Neural progenitor cell (in vitro differentiated cells): ENCODE measurements at regions not wholly inside any gene's neighbourhood (a gene's known extent, or its start where the extent isn't known, plus 50 kb on each side); places are given as distances from the start of the nearest gene placed in this dataset.
"Not testable (repeated sequence)": the region's sequence is repeated elsewhere in the genome, so short reads cannot be mapped to it uniquely, and the experiment has no call there.

Experiments
- DNase-seq: peaks from one replicate; pipeline ENCODE4 v3.0.0-alpha.2; 2016; ENCODE audit warnings: low spot score
- H2AFZ ChIP-seq: fragments of 200-600 bp; sonication (generic); replicated peaks from 2 replicates; pipeline ENCODE4 v1.6.1; 2016; ENCODE audit warnings: antibody characterized with exemption
- H3F3A ChIP-seq: fragments of 200-600 bp; sonication (generic); 2 replicates; pipeline ENCODE4 v1.6.1; 2016; ENCODE audit warnings: antibody characterized with exemption, low read depth
- H3K27ac ChIP-seq: fragments of 200-600 bp; sonication (generic); 2 replicates; pipeline ENCODE4 v1.5.1; 2016; ENCODE audit warnings: mild to moderate bottlenecking
- H3K27me3 ChIP-seq: fragments of 200-600 bp; sonication (generic); 2 replicates; pipeline ENCODE4 v1.6.1; 2016; ENCODE audit warnings: mild to moderate bottlenecking, moderate library complexity
- H3K36me3 ChIP-seq: fragments of 200-600 bp; sonication (generic); 2 replicates; pipeline ENCODE4 v1.5.1; 2016
- H3K4me1 ChIP-seq: fragments of 200-600 bp; sonication (generic); 2 replicates; pipeline ENCODE4 v1.6.1; 2016; ENCODE audit warnings: mixed run types
- H3K4me2 ChIP-seq: fragments of 200-600 bp; sonication (generic); 2 replicates; pipeline ENCODE4 v1.6.1; 2016
- H3K4me3 ChIP-seq: fragments of 200-600 bp; sonication (generic); 2 replicates; pipeline ENCODE4 v1.5.1; 2016
- H3K79me2 ChIP-seq: fragments of 200-600 bp; sonication (generic); 2 replicates; pipeline ENCODE4 v1.6.1; 2016; ENCODE audit warnings: low read depth
- H3K9ac ChIP-seq: fragments of 200-600 bp; sonication (generic); 2 replicates; pipeline ENCODE4 v1.6.1; 2016
- H3K9me3 ChIP-seq: fragments of 200-600 bp; sonication (generic); 2 replicates; pipeline ENCODE4 v1.5.1; 2016; ENCODE audit warnings: low read depth
- H4K20me1 ChIP-seq: fragments of 200-600 bp; sonication (generic); 2 replicates; pipeline ENCODE4 v1.6.1; 2016; ENCODE audit warnings: low read depth
- H3K27ac Mint-ChIP-seq: 3 replicates; pipeline ENCODE4 v1.8.0; 2021; ENCODE audit warnings: mixed read lengths
- H3K27me3 Mint-ChIP-seq: 2 replicates; pipeline ENCODE4 v1.8.0; 2022; ENCODE audit warnings: low read depth, mild to moderate bottlenecking, inconsistent platforms, moderate library complexity, mixed read lengths; ENCODE audit not compliant: insufficient read depth
- H3K36me3 Mint-ChIP-seq: 3 replicates; pipeline ENCODE4 v1.8.0; 2021; ENCODE audit warnings: mixed read lengths
- H3K4me1 Mint-ChIP-seq: 3 replicates; pipeline ENCODE4 v1.8.0; 2021; ENCODE audit warnings: mixed read lengths
- H3K4me3 Mint-ChIP-seq: 3 replicates; pipeline ENCODE4 v1.8.0; 2021; ENCODE audit warnings: mild to moderate bottlenecking, moderate library complexity, mixed read lengths
- H3K9me3 Mint-ChIP-seq: 3 replicates; pipeline ENCODE4 v1.8.0; 2020; ENCODE audit warnings: mixed read lengths
- EZH2 ChIP-seq: fragments of 200-600 bp; sonication (generic); IDR thresholded peaks from 2 replicates; pipeline ENCODE4 v1.6.1; 2017; ENCODE audit warnings: antibody characterized with exemption, mild to moderate bottlenecking, moderate library complexity
- EZH2phosphoT487 ChIP-seq: fragments of 200-600 bp; sonication (generic); IDR thresholded peaks from 2 replicates; pipeline ENCODE4 v1.6.1; 2017; ENCODE audit warnings: antibody characterized with exemption
- TF ChIP-seq, protein P1 (sequence below): fragments of 200-600 bp; sonication (generic); IDR thresholded peaks from 2 replicates; pipeline ENCODE4 v1.5.1; 2017; ENCODE audit warnings: antibody characterized with exemption, mild to moderate bottlenecking

DNA sequence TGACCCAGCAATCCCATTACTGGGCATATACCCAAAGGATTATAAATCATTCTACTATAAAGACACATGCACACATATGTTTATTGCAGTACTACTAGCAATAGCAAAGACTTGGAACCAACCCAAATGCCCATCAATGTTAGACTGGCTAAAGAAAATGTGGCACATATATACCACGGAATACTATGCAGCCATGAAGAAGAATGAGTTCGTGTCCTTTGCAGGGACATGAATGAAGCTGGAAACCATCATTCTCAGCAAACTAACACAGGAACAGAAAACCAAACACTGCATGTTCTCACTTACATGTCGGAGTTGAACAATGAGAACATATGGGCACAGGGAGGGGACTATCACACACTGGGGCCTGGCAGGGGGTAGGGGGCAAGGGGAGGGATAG is 183.0 kb downstream of the HACE1 start:
- H3K36me3 ChIP-seq, H3K4me1 Mint-ChIP-seq, H2AFZ ChIP-seq, H3K27me3 Mint-ChIP-seq, DNase-seq, H3K79me2 ChIP-seq, H4K20me1 ChIP-seq, H3K9ac ChIP-seq, H3K4me2 ChIP-seq, H3F3A ChIP-seq, H3K27ac ChIP-seq, H3K27ac Mint-ChIP-seq, H3K4me3 Mint-ChIP-seq, H3K4me3 ChIP-seq, H3K4me1 ChIP-seq, H3K36me3 Mint-ChIP-seq, H3K27me3 ChIP-seq, H3K9me3 ChIP-seq: not testable (repeated sequence)
- H3K9me3 Mint-ChIP-seq, result peaks cover 47% of the 10 kb centered on the region

DNA sequence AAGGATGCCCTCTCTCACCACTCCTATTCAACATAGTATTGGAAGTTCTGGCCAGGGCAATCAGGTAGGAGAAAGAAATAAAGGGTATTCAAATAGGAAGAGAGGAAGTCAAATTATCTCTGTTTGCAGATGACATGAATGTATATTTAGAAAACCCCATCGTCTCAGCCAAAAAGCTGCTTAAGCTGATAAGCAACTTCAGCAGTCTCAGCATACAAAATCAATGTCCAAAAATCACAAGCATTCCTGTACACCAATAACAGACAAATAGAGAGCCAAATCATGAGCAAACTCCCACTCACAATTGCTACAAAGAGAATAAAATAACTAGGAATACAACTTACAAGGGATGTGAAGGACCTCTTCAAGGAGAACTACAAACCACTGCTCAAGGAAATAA is 184.6 kb downstream of the HACE1 start:
- H3K4me1 Mint-ChIP-seq, H3F3A ChIP-seq, H4K20me1 ChIP-seq, H3K79me2 ChIP-seq, H3K4me2 ChIP-seq, H2AFZ ChIP-seq, H3K27ac Mint-ChIP-seq, H3K4me3 Mint-ChIP-seq, H3K27ac ChIP-seq, H3K4me3 ChIP-seq, H3K4me1 ChIP-seq, H3K9ac ChIP-seq, H3K36me3 Mint-ChIP-seq, H3K36me3 ChIP-seq, H3K27me3 Mint-ChIP-seq, H3K27me3 ChIP-seq, H3K9me3 ChIP-seq, DNase-seq: not testable (repeated sequence)
- H3K9me3 Mint-ChIP-seq, result peaks cover 47% of the 10 kb centered on the region

DNA sequence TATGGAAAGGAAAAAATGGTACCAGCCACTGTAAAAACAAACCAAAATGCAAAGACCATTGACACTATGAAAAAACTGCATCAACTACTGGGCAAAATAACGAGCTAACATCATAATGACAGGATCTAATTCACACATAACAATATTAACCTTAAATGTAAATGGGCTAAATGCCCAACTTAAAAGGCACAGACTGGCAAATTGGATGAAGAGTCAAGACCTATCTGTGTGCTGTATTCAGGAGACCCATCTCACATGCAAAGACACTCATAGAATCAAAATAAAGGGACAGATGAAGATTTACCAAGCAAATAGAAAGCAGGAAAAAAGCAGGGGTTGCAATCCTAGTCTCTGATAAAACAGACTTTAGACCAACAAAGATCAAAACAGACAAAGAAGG is 186.6 kb downstream of the HACE1 start:
- H3K9me3 ChIP-seq, H3K9ac ChIP-seq, H3K4me1 ChIP-seq, H3K27me3 ChIP-seq, H3K4me3 ChIP-seq, H4K20me1 ChIP-seq, H3K4me2 ChIP-seq, H3K79me2 ChIP-seq, H3K27ac ChIP-seq, H3F3A ChIP-seq, H3K4me3 Mint-ChIP-seq, H3K36me3 ChIP-seq, H3K4me1 Mint-ChIP-seq, H3K36me3 Mint-ChIP-seq, DNase-seq, H3K27me3 Mint-ChIP-seq, H3K27ac Mint-ChIP-seq, H2AFZ ChIP-seq: not testable (repeated sequence)
- peaks cover 38% of the 10 kb centered on the region for H3K9me3 Mint-ChIP-seq

DNA sequence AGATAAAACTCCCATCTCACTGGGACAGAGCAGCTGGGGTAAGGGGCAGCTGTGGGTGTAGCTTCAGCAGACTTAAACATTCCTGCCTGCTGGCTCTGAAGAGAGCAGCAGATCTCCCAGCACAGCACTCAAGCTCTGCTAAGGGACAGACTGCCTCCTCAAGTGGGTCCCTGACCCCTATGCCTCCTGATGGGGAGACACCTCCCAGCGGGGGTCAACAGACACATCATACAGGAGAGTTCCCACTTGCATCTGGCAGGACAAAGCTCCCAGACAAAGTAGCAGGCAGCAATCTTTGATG is 188.2 kb downstream of the HACE1 start:
- H3K4me1 Mint-ChIP-seq, H3K36me3 ChIP-seq, H4K20me1 ChIP-seq, H3K27ac ChIP-seq, H3K4me2 ChIP-seq, H3K27ac Mint-ChIP-seq, H3K9ac ChIP-seq, H3K4me3 ChIP-seq, H2AFZ ChIP-seq, H3K27me3 ChIP-seq, H3K36me3 Mint-ChIP-seq, H3K27me3 Mint-ChIP-seq, H3K9me3 ChIP-seq, DNase-seq, H3K79me2 ChIP-seq, H3K4me1 ChIP-seq, H3F3A ChIP-seq, H3K4me3 Mint-ChIP-seq: not testable (repeated sequence)
- H3K9me3 Mint-ChIP-seq, result peaks cover 33% of the 10 kb centered on the region

DNA sequence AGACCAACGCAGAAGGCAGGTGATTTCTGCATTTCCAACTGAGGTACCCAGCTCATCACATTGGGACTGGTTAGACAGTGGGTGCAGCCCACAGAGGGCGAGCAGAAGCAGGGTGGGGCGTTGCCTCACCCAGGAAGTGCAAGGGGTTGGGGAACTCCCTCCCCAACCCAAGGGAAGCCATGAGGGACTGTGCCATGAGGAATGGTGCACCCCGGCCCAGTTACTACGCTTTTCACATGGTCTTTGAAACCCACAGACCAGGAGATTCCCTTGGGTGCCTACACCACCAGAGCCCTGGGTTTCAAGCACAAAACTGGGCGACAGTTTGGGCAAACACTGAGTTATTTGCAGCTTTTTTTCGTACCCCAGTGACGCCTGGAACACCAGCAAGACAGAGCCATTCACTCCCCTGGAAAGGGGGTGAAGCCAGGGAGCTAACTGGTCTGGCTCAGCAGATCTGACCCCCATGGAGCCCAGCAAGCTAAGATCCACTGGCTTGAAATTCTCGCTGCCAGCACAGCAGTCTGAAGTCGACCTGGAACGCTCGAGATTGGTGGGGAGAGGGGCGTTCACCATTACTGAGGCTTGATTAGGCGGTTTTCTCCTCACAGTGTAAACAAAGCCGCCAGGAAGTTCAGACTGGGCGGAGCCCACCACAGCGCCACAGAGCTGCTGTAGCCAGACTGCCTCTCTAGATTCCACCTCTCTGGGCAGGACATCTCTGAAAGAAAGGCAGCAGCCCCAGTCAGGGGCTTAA is 188.7 kb downstream of the HACE1 start:
- not testable (repeated sequence) for H3K4me1 Mint-ChIP-seq, H3K27me3 ChIP-seq, H3K9ac ChIP-seq, H3K27ac Mint-ChIP-seq, H3K4me3 ChIP-seq, H3K36me3 Mint-ChIP-seq, H3K4me2 ChIP-seq, H3K79me2 ChIP-seq, H3K27me3 Mint-ChIP-seq, H3K4me1 ChIP-seq, DNase-seq, H3K4me3 Mint-ChIP-seq, H3K27ac ChIP-seq, H4K20me1 ChIP-seq, H3F3A ChIP-seq, H2AFZ ChIP-seq, H3K9me3 ChIP-seq, H3K36me3 ChIP-seq
- H3K9me3 Mint-ChIP-seq, result peaks cover 28% of the 10 kb centered on the region

DNA sequence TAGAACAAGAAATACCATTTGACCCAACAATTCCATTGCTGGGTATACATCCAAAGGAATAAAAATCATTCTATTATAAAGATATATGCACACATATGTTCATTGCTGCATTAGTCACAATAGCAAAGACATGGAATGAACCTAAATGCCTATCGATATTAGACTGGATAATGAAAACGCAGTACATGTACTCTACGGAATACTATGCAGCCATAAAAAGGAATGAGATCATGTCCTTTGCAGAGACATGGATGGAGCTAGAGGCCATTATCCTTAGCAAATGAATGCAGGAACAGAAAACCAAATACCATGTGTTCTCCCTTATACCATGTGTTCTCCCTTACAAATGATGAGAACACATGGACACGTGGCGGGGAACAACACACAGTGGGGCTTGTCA is 190.2 kb downstream of the HACE1 start:
- no peaks in the 10 kb centered on the region for H4K20me1 ChIP-seq
- no peak overlapping the region for H3K9ac ChIP-seq
- H3K4me3 ChIP-seq, result no peak overlapping the region
- H3K9me3 Mint-ChIP-seq, result peaks cover 21% of the 10 kb centered on the region
- no peak for TF ChIP-seq EZH2phosphoT487
- TF ChIP-seq, protein P1, sequence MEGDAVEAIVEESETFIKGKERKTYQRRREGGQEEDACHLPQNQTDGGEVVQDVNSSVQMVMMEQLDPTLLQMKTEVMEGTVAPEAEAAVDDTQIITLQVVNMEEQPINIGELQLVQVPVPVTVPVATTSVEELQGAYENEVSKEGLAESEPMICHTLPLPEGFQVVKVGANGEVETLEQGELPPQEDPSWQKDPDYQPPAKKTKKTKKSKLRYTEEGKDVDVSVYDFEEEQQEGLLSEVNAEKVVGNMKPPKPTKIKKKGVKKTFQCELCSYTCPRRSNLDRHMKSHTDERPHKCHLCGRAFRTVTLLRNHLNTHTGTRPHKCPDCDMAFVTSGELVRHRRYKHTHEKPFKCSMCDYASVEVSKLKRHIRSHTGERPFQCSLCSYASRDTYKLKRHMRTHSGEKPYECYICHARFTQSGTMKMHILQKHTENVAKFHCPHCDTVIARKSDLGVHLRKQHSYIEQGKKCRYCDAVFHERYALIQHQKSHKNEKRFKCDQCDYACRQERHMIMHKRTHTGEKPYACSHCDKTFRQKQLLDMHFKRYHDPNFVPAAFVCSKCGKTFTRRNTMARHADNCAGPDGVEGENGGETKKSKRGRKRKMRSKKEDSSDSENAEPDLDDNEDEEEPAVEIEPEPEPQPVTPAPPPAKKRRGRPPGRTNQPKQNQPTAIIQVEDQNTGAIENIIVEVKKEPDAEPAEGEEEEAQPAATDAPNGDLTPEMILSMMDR, result no peak
- TF ChIP-seq EZH2, result no peak
- H3K27me3 ChIP-seq, result no peaks in the 10 kb centered on the region
- no peak overlapping the region for H3K27ac ChIP-seq
- H3F3A ChIP-seq, result no peaks in the 10 kb centered on the region
- no peaks in the 10 kb centered on the region for H3K79me2 ChIP-seq
- H3K4me2 ChIP-seq, result no peak overlapping the region
- no peak overlapping the region for H3K27ac Mint-ChIP-seq
- H3K27me3 Mint-ChIP-seq, result no peaks in the 10 kb centered on the region
- no peak for DNase-seq
- no peak overlapping the region for H2AFZ ChIP-seq
- no peaks in the 10 kb centered on the region for H3K4me1 Mint-ChIP-seq
- no peaks in the 10 kb centered on the region for H3K9me3 ChIP-seq
- H3K4me3 Mint-ChIP-seq, result no peak overlapping the region
- no peaks in the 10 kb centered on the region for H3K36me3 ChIP-seq
- no peaks in the 10 kb centered on the region for H3K4me1 ChIP-seq
- H3K36me3 Mint-ChIP-seq, result peaks cover 5% of the 10 kb centered on the region
